ENCODE measurements at regions not wholly inside any gene's neighbourhood (a gene's known extent, or its start where the extent isn't known, plus 50 kb on each side); places are given as distances from the start of the nearest gene placed in this dataset.
A peak's percentile ranks its signal among the peaks of the same experiment; 100 is the strongest.
"Not testable (repeated sequence)": the region's sequence is repeated elsewhere in the genome, so short reads cannot be mapped to it uniquely, and the experiment has no call there.

DNA sequence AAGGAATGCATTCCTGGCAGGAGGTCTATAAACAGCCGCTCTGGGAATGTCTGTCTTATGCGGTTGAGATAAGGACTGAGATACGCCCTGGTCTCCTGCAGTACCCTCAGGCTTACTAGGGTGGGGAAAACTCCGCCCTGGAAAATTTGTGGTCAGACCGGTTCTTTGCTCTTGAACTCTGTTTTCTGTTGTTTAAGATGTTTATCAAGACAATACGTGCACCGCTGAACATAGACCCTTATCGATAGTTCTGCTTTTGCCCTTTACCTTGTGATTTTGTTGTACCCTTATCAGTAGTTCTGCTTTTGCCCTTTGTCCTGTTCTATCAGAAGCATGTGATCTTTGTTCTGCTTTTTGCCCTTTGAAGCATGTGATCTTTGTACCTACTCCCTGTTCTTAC lies 71.1 kb upstream of the APBB1IP start:
- CTCF ChIA-PET (ENCODE audit: partially characterized antibody); H3K4me3 Mint-ChIP-seq; H3K27me3 Mint-ChIP-seq; H3K27ac ChIP-seq (ENCODE audit: low read depth, low read length); H3K36me3 Mint-ChIP-seq; intact Hi-C loops (cut with micrococcal nuclease); H3K9me3 ChIP-seq (ENCODE audit: control insufficient read depth in 1 of 2, low read length in 2 of 2); POLR2A ChIA-PET (ENCODE audit: partially characterized antibody); H3K27me3 ChIP-seq (ENCODE audit: insufficient read depth, low read length); H3K4me3 ChIP-seq (ENCODE audit: low read length in 2 of 2); DNase-seq; H3K27ac Mint-ChIP-seq; H3K36me3 ChIP-seq (ENCODE audit: insufficient read depth, low read length); H3K4me1 ChIP-seq (ENCODE audit: insufficient read depth, low read length); H3K4me1 Mint-ChIP-seq; H3K9me3 Mint-ChIP-seq: not testable (repeated sequence)

DNA sequence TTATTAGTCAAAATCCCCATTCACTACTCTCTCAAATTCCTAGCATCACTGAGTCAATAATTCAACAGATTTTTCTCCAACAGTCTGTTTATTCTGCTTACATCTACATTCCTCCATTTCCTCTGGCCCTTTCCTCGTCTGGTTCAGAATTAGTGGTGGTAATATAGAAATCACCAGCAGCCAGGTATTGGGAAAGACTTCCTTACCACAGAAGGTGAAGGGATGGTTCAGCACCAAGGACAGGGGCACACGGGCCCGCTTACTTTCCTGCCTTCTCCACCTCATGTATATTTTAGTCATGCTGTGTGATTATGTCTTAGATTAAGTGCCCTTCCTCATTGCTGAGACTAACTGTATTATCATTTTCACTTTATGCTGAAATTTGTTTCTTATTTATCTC lies 70.4 kb upstream of the APBB1IP start:
- no peaks in the 10 kb centered on the region for H3K4me1 Mint-ChIP-seq
- H3K4me3 Mint-ChIP-seq, result no peak overlapping the region
- H3K27me3 Mint-ChIP-seq, result peaks cover 2 to 5% of the 10 kb centered on the region in 2 donors
- peak in 4 of 5 donors; percentile 3 to 14 (median 8) for DNase-seq
- Histone ChIP-seq H3K36me3 (ENCODE audit: insufficient read depth, low read length) (no peaks in the 10 kb centered on the region), H3K27ac (ENCODE audit: low read depth, low read length) (no peak overlapping the region), H3K4me1 (ENCODE audit: insufficient read depth, low read length) (no peaks in the 10 kb centered on the region), H3K27me3 (ENCODE audit: insufficient read depth, low read length) (no peaks in the 10 kb centered on the region), H3K9me3 (ENCODE audit: control insufficient read depth in 1 of 2, low read length in 2 of 2) (no peaks in the 10 kb centered on the region), H3K4me3 (ENCODE audit: low read length in 2 of 2) (no peak overlapping the region)
- intact Hi-C loops (cut with micrococcal nuclease), result no loop called here
- POLR2A ChIA-PET (ENCODE audit: partially characterized antibody), result no interaction called here
- no peaks in the 10 kb centered on the region for H3K36me3 Mint-ChIP-seq
- H3K9me3 Mint-ChIP-seq, result peaks cover 0 to 10% (median 6%) of the 10 kb centered on the region in 8 donors
- CTCF ChIA-PET (ENCODE audit: partially characterized antibody), result no interaction called here
- H3K27ac Mint-ChIP-seq, result peak overlapping the region in 1 of 7 donors; percentile 45

DNA sequence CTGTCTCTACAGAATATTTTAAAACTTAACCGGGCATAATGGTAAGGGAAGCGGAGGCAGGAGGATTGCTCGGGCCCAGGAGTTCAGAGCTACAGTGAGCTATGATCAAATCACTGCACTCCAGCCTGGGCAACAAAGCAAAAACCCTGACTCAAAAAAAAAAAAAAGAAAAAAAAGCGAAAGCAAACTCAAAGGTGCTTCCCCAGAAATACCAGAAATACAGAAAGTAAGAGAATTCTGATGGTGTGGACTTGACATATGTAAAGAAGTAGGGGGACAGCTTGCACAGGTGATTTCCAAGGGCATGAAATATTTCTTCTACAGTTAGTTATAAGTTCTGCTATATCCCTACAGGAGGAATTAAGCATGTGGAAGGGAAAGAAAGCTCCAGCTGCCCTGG lies 69.7 kb upstream of the APBB1IP start:
- no peaks in the 10 kb centered on the region for H3K9me3 ChIP-seq (ENCODE audit: control insufficient read depth in 1 of 2, low read length in 2 of 2)
- H3K27ac Mint-ChIP-seq, result no peak overlapping the region
- ChIA-PET CTCF (ENCODE audit: partially characterized antibody) (no interaction called here), POLR2A (ENCODE audit: partially characterized antibody) (no interaction called here)
- H3K27me3 ChIP-seq (ENCODE audit: insufficient read depth, low read length), result no peaks in the 10 kb centered on the region
- no peak overlapping the region for H3K4me3 ChIP-seq (ENCODE audit: low read length in 2 of 2)
- H3K4me3 Mint-ChIP-seq, result no peak overlapping the region
- DNase-seq, result no peak
- H3K36me3 ChIP-seq (ENCODE audit: insufficient read depth, low read length), result no peaks in the 10 kb centered on the region
- intact Hi-C loops (cut with micrococcal nuclease), result no loop called here
- H3K27me3 Mint-ChIP-seq, result peaks cover 2 to 5% of the 10 kb centered on the region in 2 donors
- peaks cover 0 to 10% (median 6%) of the 10 kb centered on the region in 8 donors for H3K9me3 Mint-ChIP-seq
- H3K27ac ChIP-seq (ENCODE audit: low read depth, low read length), result no peak overlapping the region
- H3K4me1 Mint-ChIP-seq, result no peaks in the 10 kb centered on the region
- H3K36me3 Mint-ChIP-seq, result no peaks in the 10 kb centered on the region
- H3K4me1 ChIP-seq (ENCODE audit: insufficient read depth, low read length), result no peaks in the 10 kb centered on the region

DNA sequence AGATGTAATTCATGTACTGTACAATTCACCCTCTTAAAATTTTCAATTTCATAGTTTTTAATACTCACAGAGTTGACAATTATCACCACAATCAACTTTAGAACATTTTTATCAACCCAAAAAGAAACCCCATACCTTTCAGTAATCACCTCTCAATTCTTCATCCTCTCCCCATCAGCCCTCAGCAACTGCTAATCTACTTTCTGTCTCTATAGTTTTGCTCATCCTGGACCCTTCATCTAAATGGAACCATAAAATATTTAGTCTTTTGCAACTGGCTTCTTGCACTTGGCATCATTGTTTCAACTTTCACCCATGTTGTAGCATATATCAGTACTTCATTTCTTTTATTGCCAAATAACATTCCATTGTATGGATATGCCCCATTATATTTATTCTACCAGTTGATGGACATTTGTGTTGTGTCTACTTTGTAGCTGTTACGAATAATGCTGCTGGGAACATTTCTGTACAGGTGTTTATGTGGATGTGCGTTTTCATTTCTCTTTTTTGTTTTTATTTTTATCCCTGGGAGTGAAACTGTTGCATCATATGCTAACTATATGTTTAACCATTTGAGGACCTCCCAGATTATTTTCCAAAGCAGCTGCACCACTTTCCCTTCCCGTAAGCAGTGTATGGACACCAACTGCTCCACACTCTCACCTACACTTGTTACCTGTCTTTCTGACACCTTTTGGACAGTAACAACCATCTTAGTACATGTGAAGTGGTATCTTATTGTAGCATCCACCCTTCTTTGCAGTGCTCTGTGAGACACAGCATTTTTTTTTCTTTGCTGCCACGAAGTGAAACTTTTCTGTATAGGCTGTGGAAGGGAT lies 65.4 kb upstream of the APBB1IP start:
- H3K36me3 ChIP-seq (ENCODE audit: insufficient read depth, low read length), result no peaks in the 10 kb centered on the region
- no peaks in the 10 kb centered on the region for H3K4me1 ChIP-seq (ENCODE audit: insufficient read depth, low read length)
- H3K27me3 ChIP-seq (ENCODE audit: insufficient read depth, low read length), result no peaks in the 10 kb centered on the region
- DNase-seq, result no peak
- ChIA-PET POLR2A (ENCODE audit: partially characterized antibody) (no interaction called here), CTCF (ENCODE audit: partially characterized antibody) (no interaction called here)
- intact Hi-C loops (cut with micrococcal nuclease), result no loop called here
- no peak overlapping the region for H3K27ac ChIP-seq (ENCODE audit: low read depth, low read length)
- Mint-ChIP-seq H3K4me3 (no peak overlapping the region), H3K36me3 (peaks cover 0 to 4% of the 10 kb centered on the region in 2 donors), H3K27me3 (peaks cover 0 to 9% of the 10 kb centered on the region in 2 donors), H3K27ac (no peak overlapping the region), H3K9me3 (peaks cover 0 to 17% (median 3%) of the 10 kb centered on the region in 8 donors), H3K4me1 (no peaks in the 10 kb centered on the region)
- no peak overlapping the region for H3K4me3 ChIP-seq (ENCODE audit: low read length in 2 of 2)
- no peaks in the 10 kb centered on the region for H3K9me3 ChIP-seq (ENCODE audit: control insufficient read depth in 1 of 2, low read length in 2 of 2)

DNA sequence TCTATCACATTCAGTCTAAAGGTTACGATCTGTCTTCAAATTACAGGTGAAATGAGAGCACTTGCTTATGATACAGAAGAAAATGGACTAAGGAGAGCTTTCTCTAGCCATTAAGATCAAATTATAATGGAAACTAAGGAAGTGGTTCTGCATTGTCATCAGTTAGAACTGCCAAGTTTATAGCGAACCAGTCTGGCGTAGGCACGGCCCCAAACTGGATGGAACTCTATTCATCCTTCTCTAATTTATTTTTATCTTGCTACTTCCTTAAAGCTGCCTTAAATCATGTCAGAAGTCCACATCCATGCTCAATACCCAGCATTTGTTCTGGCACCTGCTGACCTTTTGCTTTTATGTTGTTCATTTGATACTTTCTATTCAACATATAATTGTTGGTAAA lies 63.7 kb upstream of the APBB1IP start:
- Histone ChIP-seq H3K9me3 (ENCODE audit: control insufficient read depth in 1 of 2, low read length in 2 of 2) (no peaks in the 10 kb centered on the region), H3K4me3 (ENCODE audit: low read length in 2 of 2) (no peak overlapping the region), H3K36me3 (ENCODE audit: insufficient read depth, low read length) (no peaks in the 10 kb centered on the region), H3K27me3 (ENCODE audit: insufficient read depth, low read length) (no peaks in the 10 kb centered on the region), H3K4me1 (ENCODE audit: insufficient read depth, low read length) (no peaks in the 10 kb centered on the region), H3K27ac (ENCODE audit: low read depth, low read length) (no peak overlapping the region)
- H3K36me3 Mint-ChIP-seq, result peaks cover 0 to 4% of the 10 kb centered on the region in 2 donors
- H3K4me1 Mint-ChIP-seq, result no peaks in the 10 kb centered on the region
- H3K27ac Mint-ChIP-seq, result no peak overlapping the region
- CTCF ChIA-PET (ENCODE audit: partially characterized antibody), result no interaction called here
- H3K4me3 Mint-ChIP-seq, result no peak overlapping the region
- peaks cover 0 to 9% of the 10 kb centered on the region in 2 donors for H3K27me3 Mint-ChIP-seq
- intact Hi-C loops (cut with micrococcal nuclease), result no loop called here
- DNase-seq, result no peak
- H3K9me3 Mint-ChIP-seq, result peaks cover 0 to 17% (median 3%) of the 10 kb centered on the region in 8 donors
- POLR2A ChIA-PET (ENCODE audit: partially characterized antibody), result no interaction called here

DNA sequence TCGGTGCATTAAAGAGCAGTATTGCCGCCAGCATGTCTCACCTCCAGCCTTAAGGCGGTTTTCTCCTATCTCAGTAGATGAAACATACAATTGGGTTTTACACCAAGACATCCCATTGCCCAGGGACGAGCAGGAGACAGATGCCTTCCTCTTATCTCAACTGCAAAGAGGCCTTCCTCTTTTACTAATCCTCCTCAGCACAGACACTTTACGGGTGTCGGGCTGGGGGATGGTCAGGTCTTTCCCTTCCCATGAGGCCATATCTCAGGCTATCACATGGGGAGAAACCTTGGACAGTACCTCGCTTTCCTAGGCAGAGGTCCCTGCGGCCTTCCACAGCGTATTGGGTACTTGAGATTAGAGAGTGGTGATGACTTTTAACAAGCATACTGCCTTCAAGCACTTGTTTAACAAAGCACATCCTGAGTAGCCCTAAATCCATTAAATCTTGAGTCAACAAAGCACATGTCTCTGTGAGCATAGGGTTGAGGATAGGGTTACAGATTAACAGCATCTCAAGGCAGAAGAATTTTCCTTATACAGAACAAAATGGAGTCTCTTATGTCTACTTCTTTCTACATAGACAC lies 60.8 kb upstream of the APBB1IP start:
- H3K4me1 ChIP-seq (ENCODE audit: insufficient read depth, low read length); H3K36me3 ChIP-seq (ENCODE audit: insufficient read depth, low read length); H3K4me3 Mint-ChIP-seq; H3K9me3 Mint-ChIP-seq; intact Hi-C loops (cut with micrococcal nuclease); H3K4me3 ChIP-seq (ENCODE audit: low read length in 2 of 2); H3K27me3 ChIP-seq (ENCODE audit: insufficient read depth, low read length); H3K27ac ChIP-seq (ENCODE audit: low read depth, low read length); H3K9me3 ChIP-seq (ENCODE audit: control insufficient read depth in 1 of 2, low read length in 2 of 2); H3K27me3 Mint-ChIP-seq; H3K4me1 Mint-ChIP-seq; H3K27ac Mint-ChIP-seq; DNase-seq; POLR2A ChIA-PET (ENCODE audit: partially characterized antibody); CTCF ChIA-PET (ENCODE audit: partially characterized antibody); H3K36me3 Mint-ChIP-seq: not testable (repeated sequence)

DNA sequence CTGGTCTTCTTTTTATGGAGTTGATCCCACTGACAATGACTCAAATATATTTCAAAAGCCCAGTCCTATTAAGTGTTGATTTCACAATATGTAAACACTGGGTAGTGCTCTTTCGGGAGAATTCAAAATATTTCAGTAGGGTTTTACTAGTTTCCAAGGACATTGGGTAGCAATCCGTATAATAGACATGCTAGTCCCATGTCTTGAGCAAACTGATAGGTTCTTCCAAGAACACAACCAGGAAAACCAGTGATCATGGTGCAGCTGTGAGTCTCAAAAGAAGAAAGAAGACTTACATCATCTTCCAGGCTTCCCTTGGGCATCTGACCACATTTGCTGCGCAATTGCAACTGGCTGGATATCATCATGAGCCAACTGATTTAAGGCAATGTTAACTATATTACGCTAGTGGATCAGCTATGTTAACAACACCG lies 59.3 kb upstream of the APBB1IP start:
- H3K36me3 Mint-ChIP-seq, result peaks cover 0 to 4% of the 10 kb centered on the region in 2 donors
- H3K27me3 ChIP-seq (ENCODE audit: insufficient read depth, low read length), result no peaks in the 10 kb centered on the region
- intact Hi-C loops (cut with micrococcal nuclease), result no loop called here
- H3K4me3 Mint-ChIP-seq, result no peak overlapping the region
- no peaks in the 10 kb centered on the region for H3K4me1 Mint-ChIP-seq
- no peaks in the 10 kb centered on the region for H3K4me1 ChIP-seq (ENCODE audit: insufficient read depth, low read length)
- H3K27me3 Mint-ChIP-seq, result peaks cover 0 to 6% of the 10 kb centered on the region in 2 donors
- no peak for DNase-seq
- ChIA-PET POLR2A (ENCODE audit: partially characterized antibody) (no interaction called here), CTCF (ENCODE audit: partially characterized antibody) (no interaction called here)
- no peak overlapping the region for H3K27ac ChIP-seq (ENCODE audit: low read depth, low read length)
- no peaks in the 10 kb centered on the region for H3K9me3 ChIP-seq (ENCODE audit: control insufficient read depth in 1 of 2, low read length in 2 of 2)
- no peaks in the 10 kb centered on the region for H3K36me3 ChIP-seq (ENCODE audit: insufficient read depth, low read length)
- no peak overlapping the region for H3K4me3 ChIP-seq (ENCODE audit: low read length in 2 of 2)
- peaks cover 0 to 8% (median 1%) of the 10 kb centered on the region in 8 donors for H3K9me3 Mint-ChIP-seq
- no peak overlapping the region for H3K27ac Mint-ChIP-seq
